ES-I3 (cell line): ENCODE measurements at regions not wholly inside any gene's neighbourhood (a gene's known extent, or its start where the extent isn't known, plus 50 kb on each side); places are given as distances from the start of the nearest gene placed in this dataset.

Experiments
- H3K36me3 ChIP-seq: 2 replicates; pipeline ENCODE4 v1.6.1; 2013; ENCODE audit warnings: mild to moderate bottlenecking, low read length, control low read depth, moderate library complexity; ENCODE audit not compliant: insufficient read depth
- H3K4me1 ChIP-seq: 2 replicates; pipeline ENCODE4 v1.6.1; 2013; ENCODE audit warnings: mild to moderate bottlenecking, control low read depth, low read length; ENCODE audit not compliant: insufficient read depth
- H3K9ac ChIP-seq: 2 replicates; pipeline ENCODE4 v1.6.1; 2013; ENCODE audit warnings: low read depth, mild to moderate bottlenecking, low read length, moderate library complexity
- H3K9me3 ChIP-seq: 2 replicates; pipeline ENCODE4 v1.6.1; 2013; ENCODE audit warnings: mild to moderate bottlenecking, low read length, moderate library complexity; ENCODE audit not compliant: control insufficient read depth, insufficient read depth

DNA sequence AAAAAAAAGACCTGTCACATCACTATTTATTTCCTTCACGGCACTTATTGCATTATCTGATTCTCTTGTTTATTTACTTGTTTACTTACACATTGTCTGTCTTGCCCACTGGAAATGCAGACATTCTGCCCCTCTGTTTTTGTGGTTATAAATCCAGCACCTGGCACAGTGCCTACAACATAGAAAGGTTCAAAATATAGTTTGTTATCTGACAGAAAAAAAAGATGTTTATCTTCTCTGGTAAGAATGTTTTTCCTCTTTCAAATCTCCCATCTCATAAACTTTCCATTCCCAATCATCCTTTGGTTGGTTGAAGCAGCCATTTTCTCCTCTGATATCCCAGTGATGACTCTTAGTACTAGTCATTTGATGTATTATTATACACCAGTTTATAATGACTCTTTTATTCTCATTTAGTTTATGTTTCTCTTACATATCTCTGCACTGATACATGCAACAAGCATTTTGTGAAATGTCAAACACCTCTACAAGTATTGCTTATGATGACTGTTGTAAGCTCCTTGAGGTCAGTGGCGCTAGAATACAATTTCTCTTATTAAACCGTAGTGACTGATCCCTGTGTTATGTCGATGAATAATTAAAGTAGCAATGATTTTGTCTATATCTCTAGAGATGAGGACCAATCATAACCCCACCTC is 398.4 kb upstream of the TBL1XR1 start:
- Histone ChIP-seq H3K4me1 (peaks cover 27% of the 10 kb centered on the region), H3K9me3 (no peaks in the 10 kb centered on the region), H3K36me3 (no peaks in the 10 kb centered on the region), H3K9ac (no peak overlapping the region)

DNA sequence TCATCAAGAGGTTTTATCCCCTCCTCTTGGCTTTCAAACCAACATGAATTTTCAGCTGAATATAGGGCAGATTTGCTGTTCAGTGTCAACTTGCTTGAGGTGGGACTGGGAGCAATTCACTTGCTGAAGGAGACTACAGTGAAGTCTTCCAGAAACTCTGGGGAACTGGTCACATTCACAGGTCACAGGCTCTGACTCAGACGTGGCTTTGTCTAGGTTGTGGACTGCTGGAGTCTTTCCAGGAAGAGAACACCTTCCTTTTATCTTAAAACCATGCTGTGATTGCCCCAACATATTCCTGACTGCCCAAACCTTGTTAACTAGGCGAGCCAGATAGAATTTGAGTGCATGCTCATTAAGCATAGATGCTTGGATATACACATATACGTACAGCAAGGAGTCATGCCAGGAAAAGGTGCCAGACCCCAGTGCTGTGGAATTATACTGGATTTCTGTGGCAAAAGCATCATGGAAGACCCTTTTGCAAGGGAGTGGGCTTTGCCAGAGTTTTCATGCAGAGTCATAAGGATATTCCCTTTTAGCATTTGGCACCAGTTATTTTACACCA is 399.1 kb upstream of the TBL1XR1 start:
- peaks cover 20% of the 10 kb centered on the region for H3K4me1 ChIP-seq

DNA sequence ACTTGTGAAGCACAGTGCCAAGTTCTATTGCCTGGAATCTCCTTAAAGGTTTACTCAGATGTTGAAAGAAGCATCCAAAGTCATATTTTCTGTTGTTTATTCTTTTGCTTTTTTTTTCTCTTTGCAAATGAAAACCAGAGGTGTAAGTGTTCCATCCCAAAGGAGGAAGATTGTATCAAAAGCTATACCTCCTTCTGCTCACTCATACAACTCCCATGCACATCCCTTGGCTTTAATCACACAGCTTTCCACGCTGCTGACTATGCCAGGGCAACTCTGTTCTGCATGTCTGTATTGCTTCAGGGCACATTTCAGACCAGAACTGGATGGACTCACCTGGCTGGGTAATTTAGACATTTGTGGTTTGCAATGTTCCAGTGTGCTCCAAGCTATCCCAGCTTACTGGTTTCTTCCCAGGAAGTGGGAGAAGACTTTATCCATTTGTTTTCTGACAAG is 399.6 kb upstream of the TBL1XR1 start:
- Histone ChIP-seq H3K36me3 (no peaks in the 10 kb centered on the region), H3K9ac (no peak overlapping the region), H3K4me1 (peaks cover 19% of the 10 kb centered on the region), H3K9me3 (no peaks in the 10 kb centered on the region)

More for the DNA sequence above, 399.1 kb upstream of the TBL1XR1 start:
- Histone ChIP-seq H3K9me3 (no peaks in the 10 kb centered on the region), H3K9ac (no peak overlapping the region), H3K36me3 (no peaks in the 10 kb centered on the region)

DNA sequence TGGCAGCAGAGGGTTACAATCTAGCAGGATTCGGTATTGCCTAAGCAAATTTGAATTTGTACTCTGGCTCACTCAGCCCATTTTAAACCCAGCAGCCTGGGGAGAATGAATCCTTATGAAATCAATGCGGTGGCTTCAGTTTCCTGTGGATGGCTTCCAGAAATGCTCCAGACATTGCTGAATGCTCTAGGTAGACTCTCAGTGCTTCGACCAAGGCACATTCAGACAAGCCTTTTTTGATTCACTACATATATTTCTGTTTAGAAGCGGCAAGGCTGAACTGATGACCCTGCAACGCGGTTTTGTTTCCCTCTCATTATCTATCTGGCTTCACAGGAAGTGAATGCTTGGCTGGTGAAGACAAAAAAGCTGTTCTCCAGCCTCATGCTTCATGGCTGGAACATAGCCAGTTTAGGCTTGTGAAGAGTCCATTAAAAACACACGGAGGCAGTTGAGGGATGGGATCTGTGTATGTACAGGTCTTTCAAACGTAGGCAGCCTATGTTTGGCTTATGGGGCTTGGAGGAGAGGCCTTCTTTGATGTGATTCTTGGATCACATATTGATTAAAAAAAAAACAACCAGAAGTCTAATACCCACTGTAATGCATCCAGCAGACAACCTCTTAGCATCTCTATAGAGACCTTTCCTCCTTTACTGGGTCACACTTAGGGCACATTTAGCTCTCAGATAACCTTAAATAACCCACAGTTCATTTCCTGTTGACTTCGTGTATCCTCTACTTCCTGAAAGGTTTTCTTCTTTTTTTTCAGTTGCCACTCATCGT is 400.2 kb upstream of the TBL1XR1 start:
- no peak overlapping the region for H3K9ac ChIP-seq
- no peaks in the 10 kb centered on the region for H3K9me3 ChIP-seq
- peaks cover 24% of the 10 kb centered on the region for H3K4me1 ChIP-seq
- no peaks in the 10 kb centered on the region for H3K36me3 ChIP-seq

DNA sequence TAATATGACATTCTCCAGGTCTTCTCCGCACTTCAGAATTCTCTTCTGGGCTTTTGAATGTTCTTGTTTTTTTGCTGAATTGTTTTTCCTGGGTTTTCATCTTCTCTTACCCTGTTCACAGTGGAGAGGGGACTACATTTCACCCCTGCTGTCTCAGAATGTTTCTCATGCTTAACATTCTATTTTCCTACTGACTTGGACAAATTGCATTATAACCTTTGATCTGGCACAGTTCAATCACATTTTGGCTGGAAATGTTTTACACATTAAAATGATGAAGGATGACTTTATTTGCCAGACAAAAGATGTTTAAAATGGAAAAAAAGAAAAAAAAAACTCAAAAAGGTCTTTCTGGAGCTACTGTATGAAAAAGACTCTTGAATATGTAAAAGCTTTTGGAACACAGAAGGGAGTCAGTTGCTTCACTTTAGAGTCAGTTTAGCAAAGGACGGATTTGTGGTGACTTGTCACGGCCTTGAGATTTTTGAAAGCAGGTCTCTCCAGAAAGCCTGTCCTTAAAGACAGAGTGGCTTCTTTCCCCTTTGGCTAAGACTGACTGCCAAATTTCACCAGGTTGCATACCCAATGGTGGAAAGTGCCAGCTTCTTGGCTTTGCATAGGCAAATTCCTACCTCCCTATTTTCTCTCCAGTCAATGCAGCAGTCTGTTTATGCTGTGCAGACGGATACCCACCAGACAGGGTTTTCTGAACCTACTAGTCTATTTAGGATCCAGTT is 401.0 kb upstream of the TBL1XR1 start:
- Histone ChIP-seq H3K4me1 (peaks cover 32% of the 10 kb centered on the region), H3K9me3 (no peaks in the 10 kb centered on the region), H3K9ac (no peak overlapping the region), H3K36me3 (no peaks in the 10 kb centered on the region)

DNA sequence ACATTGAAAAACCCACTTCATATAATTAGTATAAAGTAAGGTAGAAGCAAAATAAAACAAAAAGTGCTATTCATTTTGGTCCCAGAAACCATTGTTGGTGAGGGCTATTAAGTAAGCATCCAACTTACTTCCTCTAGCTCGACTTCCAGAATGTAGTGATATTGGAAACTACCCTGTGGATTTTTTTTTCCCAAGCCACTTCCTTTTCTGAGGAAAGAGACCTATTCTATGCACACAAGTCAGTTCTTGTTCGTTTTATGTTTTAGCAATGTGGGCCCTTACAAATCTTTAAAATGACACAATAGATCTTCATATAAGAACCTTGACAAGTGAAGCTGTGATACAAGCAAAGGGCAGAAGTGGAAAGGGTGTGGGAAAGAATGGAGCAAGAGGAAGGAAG is 402.0 kb upstream of the TBL1XR1 start:
- Histone ChIP-seq H3K9me3 (no peaks in the 10 kb centered on the region), H3K4me1 (peaks cover 33% of the 10 kb centered on the region), H3K36me3 (no peaks in the 10 kb centered on the region), H3K9ac (no peak overlapping the region)

DNA sequence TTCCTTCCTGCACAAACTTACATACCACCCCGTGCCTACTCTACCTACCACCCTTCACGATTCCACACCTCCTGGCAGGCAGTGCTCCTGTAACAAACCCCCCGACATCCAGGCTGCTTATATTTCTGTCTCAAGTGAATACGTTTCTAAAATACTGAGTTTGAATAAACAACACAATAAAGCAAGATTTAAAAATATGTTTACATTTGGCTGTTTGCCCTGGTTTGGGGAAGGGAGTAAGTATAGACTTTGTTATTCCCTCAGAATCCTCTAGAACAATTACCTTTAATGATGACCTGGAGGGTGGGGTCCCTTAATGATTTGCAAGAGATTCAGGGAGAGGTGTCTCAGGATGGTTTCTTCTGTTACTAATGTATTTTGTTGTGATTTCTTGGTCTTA is 402.6 kb upstream of the TBL1XR1 start:
- no peaks in the 10 kb centered on the region for H3K9me3 ChIP-seq
- H3K36me3 ChIP-seq = no peaks in the 10 kb centered on the region
- H3K4me1 ChIP-seq = peaks cover 33% of the 10 kb centered on the region
- no peak overlapping the region for H3K9ac ChIP-seq

DNA sequence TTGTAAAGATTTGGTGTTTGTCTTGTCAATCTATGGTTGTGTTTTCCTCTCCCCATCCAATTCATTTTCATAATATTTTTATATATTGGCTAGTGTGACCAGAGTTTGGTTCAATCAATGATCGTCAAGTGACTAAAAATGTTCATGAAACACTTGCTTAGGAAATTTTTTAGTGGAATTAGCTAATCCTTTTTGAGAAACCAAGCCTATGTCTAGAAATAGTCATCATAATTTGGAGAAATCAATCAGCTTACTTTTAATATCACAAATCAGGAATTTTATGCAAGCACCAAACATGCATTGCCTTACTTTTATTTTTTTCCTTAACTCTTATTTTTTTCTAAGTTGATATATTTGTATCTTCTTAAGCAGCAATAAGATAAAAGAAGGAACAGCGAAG is 403.1 kb upstream of the TBL1XR1 start:
- Histone ChIP-seq H3K4me1 (peaks cover 33% of the 10 kb centered on the region), H3K36me3 (no peaks in the 10 kb centered on the region), H3K9me3 (no peaks in the 10 kb centered on the region), H3K9ac (no peak overlapping the region)

DNA sequence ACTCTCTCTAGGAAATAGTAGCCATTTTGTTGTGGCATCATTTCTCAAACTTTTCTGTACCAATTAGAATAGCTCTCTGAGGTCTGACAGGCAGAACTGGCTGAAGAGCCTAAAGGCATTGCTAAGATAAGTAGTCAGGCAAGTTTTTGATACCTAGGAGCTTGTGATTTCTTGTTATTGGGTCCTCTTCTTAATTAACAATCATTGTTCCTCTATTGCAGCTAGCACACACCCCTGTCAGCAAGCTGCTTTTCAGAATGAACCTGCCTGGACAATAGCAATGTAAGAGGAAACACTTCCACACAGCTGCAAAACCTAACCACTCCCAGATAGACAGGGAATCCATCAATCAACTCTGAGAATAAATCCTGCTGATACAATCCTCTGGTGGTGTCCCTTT is 403.9 kb upstream of the TBL1XR1 start:
- Histone ChIP-seq H3K9ac (no peak overlapping the region), H3K9me3 (no peaks in the 10 kb centered on the region), H3K4me1 (peaks cover 33% of the 10 kb centered on the region), H3K36me3 (no peaks in the 10 kb centered on the region)

DNA sequence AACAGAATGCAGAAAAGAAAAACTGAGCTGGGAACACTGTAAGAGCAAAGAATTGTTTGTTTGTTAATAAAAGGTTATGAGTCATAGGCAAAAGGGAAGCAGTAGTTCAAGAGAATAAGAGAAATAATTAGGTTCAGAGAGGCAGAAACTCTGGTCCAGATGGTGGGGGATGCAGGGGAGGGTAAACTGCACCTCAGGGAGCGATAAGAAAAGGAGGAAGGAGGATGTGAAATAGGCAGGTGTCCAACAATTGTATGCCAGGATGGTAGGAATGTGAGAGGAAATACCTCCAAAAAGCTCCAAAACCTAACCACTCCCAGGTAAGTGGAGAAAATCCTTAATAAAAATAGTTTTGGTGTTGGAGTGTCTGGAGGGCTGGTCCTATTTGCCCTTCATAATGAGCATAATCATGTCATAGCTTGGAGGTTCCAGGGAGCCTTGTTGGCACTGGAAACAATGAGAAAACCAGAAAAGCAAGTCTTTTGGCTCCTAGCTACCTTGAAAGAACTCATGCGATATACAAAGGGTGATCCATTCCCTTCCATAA is 405.4 kb upstream of the TBL1XR1 start:
- no peaks in the 10 kb centered on the region for H3K36me3 ChIP-seq
- peaks cover 38% of the 10 kb centered on the region for H3K4me1 ChIP-seq
- no peak overlapping the region for H3K9ac ChIP-seq
- no peaks in the 10 kb centered on the region for H3K9me3 ChIP-seq

DNA sequence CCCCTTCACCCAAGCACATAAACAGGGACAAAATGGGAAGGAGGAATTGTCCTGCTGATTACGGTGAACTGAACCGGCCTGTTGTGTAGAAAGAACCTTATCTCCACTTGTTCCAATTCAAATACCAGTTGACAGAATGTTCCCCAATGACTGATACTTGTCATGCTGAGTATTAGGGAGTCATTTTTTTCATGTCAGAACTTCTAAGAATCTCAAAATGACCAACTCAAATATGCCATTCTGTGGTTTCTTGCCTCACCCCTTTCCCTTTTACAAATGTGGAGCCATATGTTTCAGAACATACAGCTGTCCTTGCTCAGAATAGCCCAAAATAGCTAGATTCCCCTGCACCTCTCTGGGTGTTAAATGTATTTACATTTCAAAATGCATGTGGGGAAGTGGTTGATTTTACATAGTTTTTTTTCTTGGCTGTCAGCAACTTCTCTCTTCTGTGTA is 405.9 kb upstream of the TBL1XR1 start:
- H3K9ac ChIP-seq = no peak overlapping the region
- H3K9me3 ChIP-seq = no peaks in the 10 kb centered on the region
- H3K36me3 ChIP-seq = no peaks in the 10 kb centered on the region
- peaks cover 38% of the 10 kb centered on the region for H3K4me1 ChIP-seq

DNA sequence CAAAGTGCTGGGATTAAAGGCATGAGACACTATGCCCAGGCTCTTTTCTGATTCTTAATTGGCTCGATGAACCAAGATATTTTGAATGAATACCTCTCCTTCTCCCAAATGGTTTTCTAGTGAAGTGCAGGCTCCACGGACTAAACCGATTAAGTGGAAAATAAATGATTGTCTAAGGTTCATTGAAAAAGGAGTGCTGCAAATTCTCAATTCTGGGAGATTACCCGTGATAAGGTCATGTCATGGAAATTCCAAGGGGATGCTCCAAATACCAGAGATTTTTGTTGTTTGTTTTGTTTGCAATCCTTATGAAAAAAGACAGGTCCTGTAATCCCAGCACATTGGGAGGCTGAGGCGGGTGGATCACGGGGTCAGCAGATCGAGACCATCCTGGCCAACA is 406.9 kb upstream of the TBL1XR1 start:
- no peaks in the 10 kb centered on the region for H3K36me3 ChIP-seq
- no peaks in the 10 kb centered on the region for H3K9me3 ChIP-seq
- H3K4me1 ChIP-seq = peaks cover 31% of the 10 kb centered on the region
- no peak overlapping the region for H3K9ac ChIP-seq

DNA sequence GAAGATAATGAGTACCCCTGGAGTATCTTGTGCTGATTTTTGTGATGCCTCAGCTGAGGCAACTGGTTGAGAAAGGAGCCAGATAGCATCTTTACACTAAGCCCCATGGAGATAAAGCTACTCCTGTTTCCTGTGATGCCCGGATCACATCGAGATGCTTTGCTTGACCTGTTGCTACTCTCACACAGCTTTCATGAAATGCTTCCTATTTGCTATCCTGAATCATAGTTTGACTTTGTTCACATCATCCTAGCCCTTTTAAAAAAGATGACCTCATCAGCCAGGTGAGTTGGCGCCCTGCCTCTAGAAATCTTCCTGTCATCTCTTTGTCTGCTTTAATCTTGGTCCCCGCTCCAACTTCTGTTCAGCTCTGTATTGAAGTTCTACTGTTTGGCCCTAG is 409.6 kb upstream of the TBL1XR1 start:
- H3K9ac ChIP-seq = no peak overlapping the region
- H3K9me3 ChIP-seq = no peaks in the 10 kb centered on the region
- H3K4me1 ChIP-seq = peaks cover 46% of the 10 kb centered on the region

DNA sequence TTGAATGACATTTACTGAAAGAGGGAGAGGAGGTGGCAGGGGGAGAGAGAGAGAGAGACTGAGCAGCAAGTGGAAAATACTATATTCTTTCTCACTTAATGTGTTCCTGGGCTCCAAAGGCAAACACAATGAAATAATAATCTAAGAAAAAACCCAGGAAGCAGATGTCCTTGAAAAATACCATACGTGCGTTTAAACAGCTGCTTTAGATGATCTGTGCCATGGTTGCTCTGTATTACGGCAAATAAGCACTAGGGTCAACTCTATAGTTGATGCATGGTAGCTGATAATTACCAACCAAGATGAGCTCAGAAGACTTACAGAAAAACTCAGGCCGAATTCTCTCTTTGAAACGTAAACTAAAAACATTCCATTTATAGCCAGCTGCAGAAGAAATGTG is 410.3 kb upstream of the TBL1XR1 start:
- no peaks in the 10 kb centered on the region for H3K36me3 ChIP-seq
- H3K4me1 ChIP-seq = peaks cover 46% of the 10 kb centered on the region
- H3K9ac ChIP-seq = no peak overlapping the region

More for the DNA sequence above, 409.6 kb upstream of the TBL1XR1 start:
- H3K36me3 ChIP-seq = no peaks in the 10 kb centered on the region

More for the DNA sequence above, 410.3 kb upstream of the TBL1XR1 start:
- H3K9me3 ChIP-seq = no peaks in the 10 kb centered on the region
